ENCODE measurements at regions not wholly inside any gene's neighbourhood (a gene's known extent, or its start where the extent isn't known, plus 50 kb on each side); places are given as distances from the start of the nearest gene placed in this dataset.

DNA sequence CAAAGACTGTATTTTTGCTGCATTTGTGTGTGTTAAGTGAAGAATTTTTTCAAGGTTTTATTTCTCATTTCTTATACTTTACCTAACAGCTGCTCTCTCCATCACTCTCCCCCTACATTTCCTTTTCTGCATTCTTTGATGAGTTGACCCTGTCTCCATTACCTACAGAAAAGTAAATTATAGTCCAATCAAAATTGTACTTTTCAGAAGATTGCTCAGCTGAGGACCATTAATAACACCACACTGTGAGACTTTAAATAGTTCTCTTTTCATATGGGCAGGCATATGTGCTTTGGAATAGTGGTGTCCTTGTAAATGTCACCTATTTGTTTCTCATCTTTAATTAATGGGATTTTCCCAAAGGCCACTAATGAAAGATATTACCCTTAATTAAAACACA, 234.7 kb upstream of the GPR149 start:
- no peak for TF ChIP-seq CTCF (IDR thresholded peaks at IDR 0.05)
- no peak for TF ChIP-seq POLR2A (IDR thresholded peaks at IDR 0.05)
- no peak for TF ChIP-seq EP300 (IDR thresholded peaks at IDR 0.05)
- no peak for TF ChIP-seq POLR2AphosphoS5 (IDR thresholded peaks at IDR 0.05)

Measured in upper lobe of left lung (tissue), 4 donors.